ENCODE measurements at regions not wholly inside any gene's neighbourhood (a gene's known extent, or its start where the extent isn't known, plus 50 kb on each side); places are given as distances from the start of the nearest gene placed in this dataset.

- intact Hi-C loops (cut with DNase I), result no loop called here
- 62 to 66% methylated on average over 26 of the region's 26 CpGs for WGBS, 2 donors
- ATAC-seq (no peak), FAIRE-seq (no peak), DNase-seq (no peak)
- TF ChIP-seq, protein P1, sequence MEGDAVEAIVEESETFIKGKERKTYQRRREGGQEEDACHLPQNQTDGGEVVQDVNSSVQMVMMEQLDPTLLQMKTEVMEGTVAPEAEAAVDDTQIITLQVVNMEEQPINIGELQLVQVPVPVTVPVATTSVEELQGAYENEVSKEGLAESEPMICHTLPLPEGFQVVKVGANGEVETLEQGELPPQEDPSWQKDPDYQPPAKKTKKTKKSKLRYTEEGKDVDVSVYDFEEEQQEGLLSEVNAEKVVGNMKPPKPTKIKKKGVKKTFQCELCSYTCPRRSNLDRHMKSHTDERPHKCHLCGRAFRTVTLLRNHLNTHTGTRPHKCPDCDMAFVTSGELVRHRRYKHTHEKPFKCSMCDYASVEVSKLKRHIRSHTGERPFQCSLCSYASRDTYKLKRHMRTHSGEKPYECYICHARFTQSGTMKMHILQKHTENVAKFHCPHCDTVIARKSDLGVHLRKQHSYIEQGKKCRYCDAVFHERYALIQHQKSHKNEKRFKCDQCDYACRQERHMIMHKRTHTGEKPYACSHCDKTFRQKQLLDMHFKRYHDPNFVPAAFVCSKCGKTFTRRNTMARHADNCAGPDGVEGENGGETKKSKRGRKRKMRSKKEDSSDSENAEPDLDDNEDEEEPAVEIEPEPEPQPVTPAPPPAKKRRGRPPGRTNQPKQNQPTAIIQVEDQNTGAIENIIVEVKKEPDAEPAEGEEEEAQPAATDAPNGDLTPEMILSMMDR (IDR thresholded peaks at IDR 0.05), result no peak
- Histone ChIP-seq H3K27ac (no peak overlapping the region), H3K4me3 (no peak overlapping the region), H3K27me3 (peaks cover 0 to 4% (median 0%) of the 10 kb centered on the region in 4 donors), H3K36me3 (no peaks in the 10 kb centered on the region), H3K9me3 (no peaks in the 10 kb centered on the region), H3K4me1 (no peaks in the 10 kb centered on the region)
Observed at GRCh38 chr5:2141254-2142000, 258.7 kb upstream of the IRX4 start.

GRCh38 chr5:2140501-2141175 is 257.9 kb upstream of the IRX4 start:
- Histone ChIP-seq H3K27me3 (peaks cover 0 to 4% (median 0%) of the 10 kb centered on the region in 4 donors), H3K4me1 (no peaks in the 10 kb centered on the region), H3K27ac (no peak overlapping the region), H3K36me3 (no peaks in the 10 kb centered on the region), H3K4me3 (no peak overlapping the region), H3K9me3 (no peaks in the 10 kb centered on the region)
- intact Hi-C loops (cut with DNase I), result no loop called here
- DNase-seq (no peak), ATAC-seq (no peak), FAIRE-seq (no peak)
- 63 to 69% methylated on average over 25 of the region's 25 CpGs for WGBS, 2 donors
- TF ChIP-seq, protein P1 (IDR thresholded peaks at IDR 0.05), result no peak

DNA sequence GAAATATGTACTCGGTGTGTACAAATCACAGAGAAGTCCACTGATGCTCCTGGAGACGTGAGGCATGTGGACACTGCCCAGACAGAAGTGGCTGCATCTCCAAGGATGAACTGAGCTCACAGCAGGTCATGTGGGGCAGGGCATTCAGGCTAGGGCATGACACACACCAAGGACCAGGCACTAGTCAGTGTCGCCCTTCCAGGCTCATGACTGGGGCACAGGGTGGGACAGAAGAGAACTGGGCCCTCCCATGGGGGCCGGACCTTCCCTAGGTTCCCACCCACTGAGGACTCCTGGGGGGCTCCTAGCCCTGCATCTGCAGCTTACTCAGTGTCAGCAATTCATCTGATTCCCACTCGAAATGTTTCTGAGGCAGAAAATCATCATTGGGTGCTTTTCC is 256.8 kb upstream of the IRX4 start:
- Histone ChIP-seq H3K4me3 (no peak overlapping the region), H3K4me1 (no peaks in the 10 kb centered on the region), H3K27ac (no peak overlapping the region), H3K9me3 (no peaks in the 10 kb centered on the region), H3K27me3 (peaks cover 0 to 4% (median 0%) of the 10 kb centered on the region in 4 donors), H3K36me3 (no peaks in the 10 kb centered on the region)
- no peak for ATAC-seq
- TF ChIP-seq, protein P1 (IDR thresholded peaks at IDR 0.05), result no peak
- no peak for DNase-seq
- intact Hi-C loops (cut with DNase I), result no loop called here
- no peak for FAIRE-seq
- 52 to 56% methylated on average over 5 of the region's 5 CpGs for WGBS, 2 donors

DNA sequence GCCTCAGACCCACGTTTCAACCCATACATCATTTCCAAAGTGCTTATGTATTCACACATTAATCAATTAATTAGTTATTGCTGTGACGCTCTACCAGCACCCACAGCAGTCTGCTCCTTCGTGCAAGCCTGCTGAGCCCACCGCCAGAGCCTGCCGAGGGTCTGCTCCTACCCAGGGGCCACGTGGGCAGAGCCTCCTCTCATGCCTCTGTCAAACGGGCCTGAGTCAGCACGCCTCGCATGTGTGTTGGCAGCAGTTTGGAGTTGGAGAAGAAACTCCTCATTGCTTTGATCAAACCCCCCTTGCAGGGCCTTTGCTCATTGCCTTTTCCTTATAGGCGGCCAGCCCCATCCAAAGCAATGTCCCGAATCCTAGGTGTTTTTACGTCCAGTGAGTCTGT is 256.2 kb upstream of the IRX4 start:
- TF ChIP-seq, protein P1 (IDR thresholded peaks at IDR 0.05), result no peak

More for the DNA sequence above, 256.2 kb upstream of the IRX4 start:
- ATAC-seq, result no peak
- intact Hi-C loops (cut with DNase I), result no loop called here
- no peak overlapping the region for H3K4me3 ChIP-seq
- H3K27ac ChIP-seq, result no peak overlapping the region
- no peaks in the 10 kb centered on the region for H3K9me3 ChIP-seq
- no peaks in the 10 kb centered on the region for H3K36me3 ChIP-seq
- 54 to 62% methylated on average over 12 of the region's 12 CpGs for WGBS, 2 donors
- H3K27me3 ChIP-seq, result peaks cover 0 to 4% (median 0%) of the 10 kb centered on the region in 4 donors
- DNase-seq, result no peak
- FAIRE-seq, result no peak
- no peaks in the 10 kb centered on the region for H3K4me1 ChIP-seq
